GM12874 (cell line): ENCODE measurements at regions not wholly inside any gene's neighbourhood (a gene's known extent, or its start where the extent isn't known, plus 50 kb on each side); places are given as distances from the start of the nearest gene placed in this dataset.

Source experiments
- TF ChIP-seq, protein P1 (sequence below): IDR thresholded peaks from 2 replicates; pipeline ENCODE4 v1.5.1; 2011; ENCODE audit warnings: low read depth, mild to moderate bottlenecking, control low read depth, low read length, moderate library complexity; ENCODE audit not compliant: insufficient read depth

DNA sequence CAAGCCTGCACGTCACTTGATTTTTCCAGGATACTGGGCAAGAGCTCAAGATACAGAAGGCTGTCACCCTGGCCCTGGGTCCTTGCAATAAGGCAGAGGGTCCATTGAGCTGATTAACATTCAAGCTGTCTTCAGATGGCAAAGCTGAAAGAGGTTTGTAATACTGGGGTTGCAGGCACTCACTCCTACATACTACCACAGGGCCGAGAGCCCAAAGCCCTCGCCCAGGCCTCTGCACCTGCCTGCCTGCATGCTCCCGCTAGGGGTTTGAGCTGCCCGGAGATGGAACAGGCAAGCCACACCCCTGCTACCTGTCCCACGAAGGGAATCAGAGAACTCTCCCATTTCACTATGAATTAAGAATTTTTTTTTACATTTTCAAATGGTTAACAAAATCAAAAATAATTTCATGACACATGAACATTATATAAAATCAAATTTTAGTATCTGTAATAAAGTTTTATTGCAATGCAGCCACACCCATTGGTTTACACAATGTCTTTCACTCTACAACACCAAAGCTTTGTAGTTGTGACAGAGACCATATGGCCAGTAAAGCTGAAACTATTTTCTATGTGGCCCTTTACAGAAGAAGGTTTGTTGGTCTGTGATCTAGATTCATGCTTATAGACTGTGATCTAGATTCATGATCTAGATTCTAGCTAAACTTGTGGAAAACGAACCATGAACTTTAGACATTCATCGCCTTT lies 530.4 kb upstream of the IGFBP7 start:
- TF ChIP-seq, protein P1, sequence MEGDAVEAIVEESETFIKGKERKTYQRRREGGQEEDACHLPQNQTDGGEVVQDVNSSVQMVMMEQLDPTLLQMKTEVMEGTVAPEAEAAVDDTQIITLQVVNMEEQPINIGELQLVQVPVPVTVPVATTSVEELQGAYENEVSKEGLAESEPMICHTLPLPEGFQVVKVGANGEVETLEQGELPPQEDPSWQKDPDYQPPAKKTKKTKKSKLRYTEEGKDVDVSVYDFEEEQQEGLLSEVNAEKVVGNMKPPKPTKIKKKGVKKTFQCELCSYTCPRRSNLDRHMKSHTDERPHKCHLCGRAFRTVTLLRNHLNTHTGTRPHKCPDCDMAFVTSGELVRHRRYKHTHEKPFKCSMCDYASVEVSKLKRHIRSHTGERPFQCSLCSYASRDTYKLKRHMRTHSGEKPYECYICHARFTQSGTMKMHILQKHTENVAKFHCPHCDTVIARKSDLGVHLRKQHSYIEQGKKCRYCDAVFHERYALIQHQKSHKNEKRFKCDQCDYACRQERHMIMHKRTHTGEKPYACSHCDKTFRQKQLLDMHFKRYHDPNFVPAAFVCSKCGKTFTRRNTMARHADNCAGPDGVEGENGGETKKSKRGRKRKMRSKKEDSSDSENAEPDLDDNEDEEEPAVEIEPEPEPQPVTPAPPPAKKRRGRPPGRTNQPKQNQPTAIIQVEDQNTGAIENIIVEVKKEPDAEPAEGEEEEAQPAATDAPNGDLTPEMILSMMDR: no peak

DNA sequence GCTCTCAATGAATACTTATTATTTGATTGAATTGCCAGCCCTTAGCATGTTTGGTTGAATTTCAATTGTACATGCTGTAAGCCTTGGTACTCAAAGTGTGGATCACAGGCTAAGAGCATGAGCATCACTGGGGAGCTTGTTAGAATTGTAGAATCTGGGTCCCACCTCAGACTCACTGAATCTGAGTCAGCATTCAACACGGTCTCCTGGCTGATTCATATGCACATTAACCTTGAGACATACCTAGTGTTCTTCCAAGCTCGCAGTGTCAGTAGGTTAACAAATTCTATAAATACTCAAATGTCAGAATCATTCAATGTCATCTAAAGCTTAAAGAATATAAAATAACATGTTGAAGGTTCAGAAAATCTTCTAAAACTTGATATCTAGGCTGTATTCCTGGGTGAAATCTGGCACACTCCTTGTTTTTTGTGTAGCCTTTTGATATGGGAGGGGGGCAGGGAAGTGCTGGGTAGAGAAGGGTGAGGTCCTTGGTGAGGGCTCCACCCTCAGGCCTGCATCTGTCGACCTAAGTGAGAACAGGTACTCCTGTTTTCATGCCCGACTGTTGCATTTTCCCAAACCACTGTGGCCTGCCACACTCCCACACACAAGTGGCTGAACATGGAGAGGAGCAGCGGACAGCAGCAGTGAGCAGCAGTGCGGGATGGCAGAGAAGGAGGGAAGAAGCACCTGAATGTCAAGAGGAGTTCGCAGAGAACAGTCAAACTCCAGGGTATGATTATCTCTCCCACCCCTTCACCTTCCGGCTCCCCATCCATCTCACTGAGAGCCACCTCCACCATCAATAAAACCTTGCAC lies 529.6 kb upstream of the IGFBP7 start:
- TF ChIP-seq, protein P1: no peak

DNA sequence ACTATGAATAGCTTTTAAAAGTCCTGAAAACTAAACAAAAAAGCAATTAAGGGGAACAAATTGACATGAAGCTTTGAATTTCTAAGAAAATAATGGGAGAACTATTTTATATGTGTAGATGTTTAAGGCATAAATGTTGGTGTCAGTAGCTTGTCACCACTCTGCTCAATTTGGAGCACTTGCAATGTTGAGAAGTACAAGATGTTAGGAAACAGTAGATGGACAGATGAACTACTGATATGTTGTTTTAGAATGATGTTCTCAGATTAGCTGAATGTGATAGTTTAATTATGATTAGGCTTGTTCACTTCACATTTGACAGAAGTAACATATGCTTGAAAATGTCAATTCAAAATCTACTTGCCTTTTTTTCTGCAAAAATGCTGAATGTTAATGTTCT lies 525.7 kb upstream of the IGFBP7 start:
- TF ChIP-seq, protein P1: no peak

DNA sequence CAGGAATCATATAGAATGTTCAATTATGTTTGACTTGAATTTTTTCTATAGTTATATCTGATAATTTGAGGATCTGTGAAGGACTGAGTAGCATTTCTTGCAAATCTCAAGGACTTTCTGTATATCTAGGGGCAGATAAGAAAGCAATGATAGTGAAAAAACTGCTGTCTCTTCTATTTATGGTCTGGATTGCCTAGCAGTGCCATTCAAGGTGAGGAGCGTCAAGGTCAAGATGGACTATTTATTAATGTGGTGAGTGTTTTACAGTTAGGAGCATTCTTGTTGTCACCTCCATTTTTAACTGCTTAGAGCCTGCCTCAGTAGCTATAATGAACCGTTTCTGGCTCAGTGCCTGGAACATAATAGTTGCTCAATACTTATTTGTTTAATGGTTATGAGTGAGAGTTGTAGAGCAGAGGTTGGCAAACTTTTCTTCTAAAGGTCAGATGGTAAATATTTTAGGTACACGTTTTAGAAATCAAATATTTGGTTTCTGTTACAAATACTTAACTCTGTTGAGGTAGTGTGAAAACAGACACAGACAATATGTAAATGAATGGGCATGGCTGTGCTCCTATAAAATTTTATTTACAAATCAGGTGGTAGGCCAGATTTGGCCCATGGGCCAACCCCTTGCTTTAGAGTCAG lies 523.2 kb upstream of the IGFBP7 start:
- TF ChIP-seq, protein P1: no peak

DNA sequence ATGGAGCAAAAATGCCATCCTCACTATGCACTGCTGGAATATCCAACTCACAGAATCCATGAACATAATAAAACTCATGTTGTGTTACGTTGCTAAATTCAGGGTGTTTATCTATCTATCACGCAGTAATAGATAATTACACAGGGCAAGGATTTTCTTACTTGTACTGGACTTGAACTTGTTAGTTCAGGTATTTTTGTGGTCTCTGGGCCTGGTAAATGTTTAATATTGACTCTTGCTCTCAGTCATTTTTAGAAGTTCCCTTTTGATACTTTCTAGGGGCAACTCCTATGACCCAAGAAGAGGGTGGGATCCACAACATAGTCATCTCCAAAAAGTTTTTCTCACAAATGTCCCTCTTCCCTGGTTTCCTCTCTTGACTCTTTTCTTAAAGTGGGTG lies 522.4 kb upstream of the IGFBP7 start:
- TF ChIP-seq, protein P1: no peak

DNA sequence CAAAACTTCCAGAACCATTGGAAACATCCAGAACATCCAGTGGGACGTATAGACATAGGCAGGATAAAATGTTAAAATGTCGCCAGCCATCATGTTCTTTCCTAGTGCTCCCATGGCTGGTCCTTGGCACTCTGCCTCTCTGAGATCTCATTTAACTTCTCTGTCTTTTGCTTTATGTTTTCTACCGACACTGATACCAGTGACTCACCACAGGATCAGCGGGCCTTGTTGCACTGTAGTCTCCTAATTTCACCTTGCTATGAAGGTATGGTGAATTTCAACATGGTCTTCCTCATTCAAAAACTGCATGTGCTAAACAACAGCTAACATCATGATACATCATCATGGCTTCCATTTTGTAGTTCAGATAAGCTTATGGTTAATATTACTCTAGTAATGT lies 521.0 kb upstream of the IGFBP7 start:
- TF ChIP-seq, protein P1: no peak

DNA sequence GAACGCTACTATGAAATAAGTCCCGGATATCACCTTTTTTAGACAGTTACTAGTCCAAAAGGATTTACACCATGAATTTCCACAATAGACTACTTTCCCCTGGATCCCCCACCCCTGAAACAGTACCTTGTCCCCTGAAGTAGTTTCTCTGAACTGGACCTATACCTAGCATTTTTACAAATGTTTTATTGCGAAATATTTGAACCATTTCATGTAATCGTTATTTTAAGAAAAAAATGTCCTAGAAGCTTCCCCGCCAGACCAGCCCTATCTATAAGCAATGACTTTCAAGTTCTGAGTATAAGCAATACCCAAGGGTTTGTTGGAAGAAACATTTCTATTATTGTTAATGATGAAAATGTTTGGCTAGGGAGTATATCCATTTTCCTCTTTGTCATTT lies 517.8 kb upstream of the IGFBP7 start:
- TF ChIP-seq, protein P1: no peak
